Smooth muscle cell (in vitro differentiated cells): ENCODE measurements at regions not wholly inside any gene's neighbourhood (a gene's known extent, or its start where the extent isn't known, plus 50 kb on each side); places are given as distances from the start of the nearest gene placed in this dataset.
A peak's percentile ranks its signal among the peaks of the same experiment; 100 is the strongest.

Experiments
- DNase-seq: peaks from one replicate; lab custom pipeline; 2025; ENCODE audit not compliant: unreplicated experiment; lab: John Stamatoyannopoulos, UW
- H2AFZ ChIP-seq: fragments of 200-600 bp; sonication (generic); 2 replicates; pipeline ENCODE4 v1.6.0; 2016; ENCODE audit warnings: antibody characterized with exemption, low read depth, mild to moderate bottlenecking
- H3F3A ChIP-seq: fragments of 200-600 bp; sonication (generic); 2 replicates; pipeline ENCODE4 v1.6.0; 2017; ENCODE audit warnings: antibody characterized with exemption, low read depth
- H3K27ac ChIP-seq: fragments of 200-600 bp; sonication (generic); 2 replicates; pipeline ENCODE4 v1.5.1; 2016; ENCODE audit warnings: low read depth, mild to moderate bottlenecking
- H3K27me3 ChIP-seq: fragments of 200-600 bp; sonication (generic); 2 replicates; pipeline ENCODE4 v1.6.1; 2016; ENCODE audit warnings: low read depth, mild to moderate bottlenecking
- H3K36me3 ChIP-seq: fragments of 200-600 bp; sonication (generic); 2 replicates; pipeline ENCODE4 v1.5.1; 2016; ENCODE audit warnings: low read depth
- H3K4me1 ChIP-seq: fragments of 200-600 bp; sonication (generic); 2 replicates; pipeline ENCODE4 v1.5.1; 2016; ENCODE audit warnings: low read depth
- H3K4me2 ChIP-seq: fragments of 200-600 bp; sonication (generic); 2 replicates; pipeline ENCODE4 v1.6.0; 2016; ENCODE audit warnings: mild to moderate bottlenecking
- H3K4me3 ChIP-seq: fragments of 200-600 bp; sonication (generic); 2 replicates; pipeline ENCODE4 v1.5.1; 2016; ENCODE audit warnings: mild to moderate bottlenecking
- H3K79me2 ChIP-seq: fragments of 200-600 bp; sonication (generic); 2 replicates; pipeline ENCODE4 v1.6.0; 2016; ENCODE audit warnings: low read depth, mild to moderate bottlenecking
- H3K9ac ChIP-seq: fragments of 200-600 bp; sonication (generic); 2 replicates; pipeline ENCODE4 v1.6.0; 2016; ENCODE audit warnings: low read depth
- H3K9me3 ChIP-seq: fragments of 200-600 bp; sonication (generic); replicated peaks from 2 replicates; pipeline ENCODE4 v1.5.1; 2016; ENCODE audit warnings: low read depth
- H4K20me1 ChIP-seq: fragments of 200-600 bp; sonication (generic); 2 replicates; pipeline ENCODE4 v1.6.0; 2016; ENCODE audit warnings: low read depth
- WGBS: methylation state at CpG from one replicate; pipeline ENCODE4 v1.1.7; 2016; ENCODE audit warnings: low lambda C conversion rate; 5-methylcytosine and 5-hydroxymethylcytosine counted together
- TF ChIP-seq, protein P1 (sequence below): fragments of 200-600 bp; sonication (generic); IDR thresholded peaks from 2 replicates; pipeline ENCODE4 v1.5.1; 2017; ENCODE audit warnings: borderline replicate concordance, mild to moderate bottlenecking, antibody characterized with exemption; ENCODE audit not compliant: insufficient read depth, poor library complexity, severe bottlenecking

GRCh38 chr1:68791800-68792199 is 294.9 kb upstream of the DEPDC1 start:
- TF ChIP-seq, protein P1, sequence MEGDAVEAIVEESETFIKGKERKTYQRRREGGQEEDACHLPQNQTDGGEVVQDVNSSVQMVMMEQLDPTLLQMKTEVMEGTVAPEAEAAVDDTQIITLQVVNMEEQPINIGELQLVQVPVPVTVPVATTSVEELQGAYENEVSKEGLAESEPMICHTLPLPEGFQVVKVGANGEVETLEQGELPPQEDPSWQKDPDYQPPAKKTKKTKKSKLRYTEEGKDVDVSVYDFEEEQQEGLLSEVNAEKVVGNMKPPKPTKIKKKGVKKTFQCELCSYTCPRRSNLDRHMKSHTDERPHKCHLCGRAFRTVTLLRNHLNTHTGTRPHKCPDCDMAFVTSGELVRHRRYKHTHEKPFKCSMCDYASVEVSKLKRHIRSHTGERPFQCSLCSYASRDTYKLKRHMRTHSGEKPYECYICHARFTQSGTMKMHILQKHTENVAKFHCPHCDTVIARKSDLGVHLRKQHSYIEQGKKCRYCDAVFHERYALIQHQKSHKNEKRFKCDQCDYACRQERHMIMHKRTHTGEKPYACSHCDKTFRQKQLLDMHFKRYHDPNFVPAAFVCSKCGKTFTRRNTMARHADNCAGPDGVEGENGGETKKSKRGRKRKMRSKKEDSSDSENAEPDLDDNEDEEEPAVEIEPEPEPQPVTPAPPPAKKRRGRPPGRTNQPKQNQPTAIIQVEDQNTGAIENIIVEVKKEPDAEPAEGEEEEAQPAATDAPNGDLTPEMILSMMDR: no peak
- Histone ChIP-seq H3K27ac (no peak overlapping the region), H3F3A (no peaks in the 10 kb centered on the region), H3K9me3 (no peaks in the 10 kb centered on the region), H2AFZ (no peak overlapping the region), H3K4me3 (no peak overlapping the region), H3K27me3 (no peaks in the 10 kb centered on the region), H3K9ac (no peak overlapping the region), H3K36me3 (no peaks in the 10 kb centered on the region), H3K79me2 (no peaks in the 10 kb centered on the region), H3K4me1 (no peaks in the 10 kb centered on the region), H4K20me1 (no peaks in the 10 kb centered on the region), H3K4me2 (no peak overlapping the region)
- WGBS: 92% methylated on average over 3 of the region's 3 CpGs
- no peak for DNase-seq

DNA sequence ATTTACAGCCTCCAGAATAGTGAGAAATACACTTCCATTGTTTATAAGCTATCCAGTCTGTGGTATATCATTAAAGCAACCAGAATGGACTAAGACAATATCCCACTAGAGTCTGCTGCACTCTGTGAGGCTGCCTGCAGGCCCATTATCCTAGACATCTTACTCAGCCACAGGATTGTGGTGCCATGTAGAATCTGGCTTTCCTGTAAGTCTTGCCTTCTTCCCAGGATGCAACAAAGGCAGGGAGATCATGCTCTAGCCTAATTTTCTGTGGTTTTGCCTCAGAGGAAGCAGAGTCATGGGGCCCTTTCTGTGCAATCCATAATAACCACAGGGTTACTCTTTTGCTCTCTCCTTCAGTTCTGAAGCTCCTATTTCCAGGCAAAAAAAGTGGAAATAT is 299.1 kb upstream of the DEPDC1 start:
- no peak overlapping the region for H2AFZ ChIP-seq
- TF ChIP-seq, protein P1: no peak
- H3K4me3 ChIP-seq: no peak overlapping the region
- no peaks in the 10 kb centered on the region for H4K20me1 ChIP-seq
- no peaks in the 10 kb centered on the region for H3K36me3 ChIP-seq
- no peaks in the 10 kb centered on the region for H3K9me3 ChIP-seq
- H3K27me3 ChIP-seq: no peaks in the 10 kb centered on the region
- H3K4me1 ChIP-seq: no peaks in the 10 kb centered on the region
- H3K27ac ChIP-seq: no peak overlapping the region
- no peaks in the 10 kb centered on the region for H3K79me2 ChIP-seq
- no peaks in the 10 kb centered on the region for H3F3A ChIP-seq
- DNase-seq: no peak
- no peak overlapping the region for H3K9ac ChIP-seq
- peak overlapping the region; percentile 17 for H3K4me2 ChIP-seq

- H3K9me3 ChIP-seq: no peaks in the 10 kb centered on the region
- H2AFZ ChIP-seq: no peak overlapping the region
- H3F3A ChIP-seq: no peaks in the 10 kb centered on the region
- no peak overlapping the region for H3K4me3 ChIP-seq
- H4K20me1 ChIP-seq: no peaks in the 10 kb centered on the region
- H3K4me2 ChIP-seq: no peak overlapping the region
- H3K79me2 ChIP-seq: no peaks in the 10 kb centered on the region
- TF ChIP-seq, protein P1: no peak
- DNase-seq: no peak
- no peaks in the 10 kb centered on the region for H3K27me3 ChIP-seq
- no peak overlapping the region for H3K27ac ChIP-seq
- no peaks in the 10 kb centered on the region for H3K4me1 ChIP-seq
- no peak overlapping the region for H3K9ac ChIP-seq
- no peaks in the 10 kb centered on the region for H3K36me3 ChIP-seq
Observed at GRCh38 chr1:68796888-68797287, 300.0 kb upstream of the DEPDC1 start.

- no peak overlapping the region for H3K4me2 ChIP-seq
- H3K4me1 ChIP-seq: no peaks in the 10 kb centered on the region
- DNase-seq: no peak
- no peaks in the 10 kb centered on the region for H3K9me3 ChIP-seq
- peak overlapping the region; percentile 35 for H2AFZ ChIP-seq
- no peaks in the 10 kb centered on the region for H3F3A ChIP-seq
- H3K27ac ChIP-seq: no peak overlapping the region
- H3K9ac ChIP-seq: no peak overlapping the region
- H3K4me3 ChIP-seq: no peak overlapping the region
- 100% methylated on average over 1 of the region's 1 CpG for WGBS
- H4K20me1 ChIP-seq: no peaks in the 10 kb centered on the region
- no peaks in the 10 kb centered on the region for H3K36me3 ChIP-seq
- TF ChIP-seq, protein P1: no peak
- H3K27me3 ChIP-seq: no peaks in the 10 kb centered on the region
- no peaks in the 10 kb centered on the region for H3K79me2 ChIP-seq
Observed at GRCh38 chr1:68798071-68798470, 301.2 kb upstream of the DEPDC1 start.
